Stimulated activated CD4-positive, alpha-beta T cell treated with anti-CD3 and anti-CD28 coated beads, TNF-alpha, amount 100 ng/mL, for 48 hours (primary cell): ENCODE measurements at regions not wholly inside any gene's neighbourhood (a gene's known extent, or its start where the extent isn't known, plus 50 kb on each side); places are given as distances from the start of the nearest gene placed in this dataset.

ENCODE experiments used
- DNase-seq, 3 donors: peaks; one replicate each; pipeline ENCODE4 v3.0.0-alpha.2; 2020; ENCODE audit warnings: low read depth in 3 of 3

- DNase-seq: no peak
Measured at GRCh38 chr12:73341559-73342247, 1069.5 kb downstream of the TRHDE start.

GRCh38 chr12:73342733-73343132 is 1070.6 kb downstream of the TRHDE start:
- DNase-seq: no peak

- no peak for DNase-seq
Measured at GRCh38 chr12:73352826-73353225, 1080.7 kb downstream of the TRHDE start.

GRCh38 chr12:73361156-73361863 is 1089.1 kb downstream of the TRHDE start:
- DNase-seq: no peak

- DNase-seq: no peak
Measured at GRCh38 chr12:73361864-73362230, 1089.7 kb downstream of the TRHDE start.

DNA sequence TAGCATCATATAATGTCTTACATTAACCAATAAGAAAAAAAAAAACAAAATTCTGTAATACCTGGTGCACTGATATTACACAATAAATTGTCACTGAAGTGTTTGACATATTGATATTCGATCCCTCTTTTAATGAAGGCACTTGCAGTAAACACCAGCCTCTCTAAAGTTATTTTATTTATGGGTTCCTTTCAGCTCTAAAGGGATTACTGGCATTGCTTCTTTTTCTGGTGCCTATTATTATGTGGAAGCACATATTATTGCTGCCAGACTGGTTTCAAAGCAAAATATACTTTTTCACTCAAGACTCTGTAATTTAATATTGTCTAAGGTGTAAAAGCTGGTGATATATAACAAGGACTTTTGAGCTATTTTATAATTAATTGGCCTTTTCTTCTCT is 1090.5 kb downstream of the TRHDE start:
- no peak for DNase-seq

DNA sequence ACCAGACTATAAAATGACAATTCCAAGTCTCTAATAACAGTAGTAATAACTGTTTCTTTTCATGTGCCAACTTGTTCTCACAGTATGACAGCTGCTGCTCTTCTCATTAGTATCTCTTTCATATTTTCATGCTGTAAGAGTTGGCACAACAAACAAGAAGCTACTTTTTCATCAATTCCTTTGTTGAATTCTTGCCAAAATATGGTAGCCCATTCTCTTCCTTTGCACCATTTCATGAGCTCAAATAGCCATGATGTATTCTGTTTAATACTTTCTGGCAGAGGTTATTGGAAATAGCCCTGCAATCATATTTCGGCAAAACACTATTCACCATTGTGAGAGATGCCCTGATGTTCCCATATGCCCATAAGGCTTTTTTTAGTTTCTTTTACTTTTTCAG is 1100.7 kb downstream of the TRHDE start:
- DNase-seq: no peak

GRCh38 chr12:73374360-73374759 is 1102.2 kb downstream of the TRHDE start:
- no peak for DNase-seq

DNA sequence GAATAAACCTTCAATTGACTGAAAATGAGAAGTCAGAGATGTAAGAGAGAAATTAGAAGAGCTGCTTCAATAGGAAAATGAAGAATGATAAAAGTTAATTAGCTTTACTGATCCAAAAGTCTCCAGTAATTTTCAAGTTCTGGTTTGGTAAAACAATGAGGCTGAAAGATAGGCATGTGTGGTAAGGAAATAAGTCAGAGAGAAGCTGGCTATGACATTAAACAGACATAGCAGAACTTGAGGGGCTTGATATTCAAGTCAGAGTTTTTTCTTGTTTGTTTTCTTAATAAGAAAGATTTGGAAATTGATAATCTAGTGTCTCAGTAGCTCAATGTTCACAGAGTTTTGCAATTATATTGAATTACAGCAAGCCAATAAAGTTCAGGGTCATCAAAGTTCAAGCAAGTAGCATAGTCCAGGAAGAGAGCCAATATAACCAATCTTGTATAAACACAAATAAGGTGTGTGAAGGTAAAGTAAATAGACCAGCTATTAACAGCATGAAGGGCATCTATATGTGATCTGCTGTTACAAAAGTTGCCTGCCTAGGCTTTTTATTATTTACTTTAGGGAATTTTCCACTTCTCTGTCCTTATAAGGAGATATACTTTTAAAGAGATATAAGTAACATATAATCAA is 1111.5 kb downstream of the TRHDE start:
- DNase-seq: no peak

DNA sequence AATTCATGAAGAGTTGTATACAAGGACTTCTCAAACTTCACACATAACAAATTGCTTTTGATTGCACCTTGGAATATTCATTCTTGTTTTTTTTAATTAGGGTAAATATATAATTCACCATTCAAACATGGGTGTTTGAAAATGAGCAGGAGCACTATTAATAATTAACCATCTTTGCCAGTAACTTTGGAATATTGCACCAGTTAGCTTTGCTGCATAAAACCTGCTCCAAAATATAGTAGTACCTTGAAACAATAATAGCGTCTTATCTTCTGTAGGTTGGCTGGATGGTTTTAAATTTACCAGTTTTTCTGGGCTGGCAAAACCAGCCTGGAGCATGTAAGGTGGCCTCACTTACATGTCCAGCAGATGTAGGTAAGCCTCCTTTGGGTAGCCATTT is 1112.4 kb downstream of the TRHDE start:
- DNase-seq: no peak

DNA sequence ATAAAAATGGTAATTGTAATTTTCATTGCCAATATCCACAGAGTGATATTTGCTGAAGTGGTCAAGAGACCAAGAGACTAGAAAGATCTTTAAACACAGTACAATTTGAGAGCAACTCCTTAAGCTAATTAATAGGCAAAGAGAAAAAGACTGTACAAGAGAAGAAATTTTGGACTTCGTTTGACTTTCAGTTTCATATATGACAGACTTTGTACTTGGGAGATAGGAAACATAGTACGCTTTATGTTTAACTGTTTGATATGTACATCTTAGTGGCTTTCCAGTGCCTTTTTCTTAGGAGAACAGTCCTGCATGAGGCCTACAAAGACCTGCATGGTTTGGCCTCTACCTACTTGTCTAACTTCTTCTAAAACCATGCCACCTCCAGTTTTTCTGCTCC is 1118.1 kb downstream of the TRHDE start:
- no peak for DNase-seq

GRCh38 chr12:73413051-73413450 is 1124.6 kb upstream of the ATXN7L3B start:
- no peak for DNase-seq

- no peak for DNase-seq
Measured at GRCh38 chr12:73413974-73414373, 1123.7 kb upstream of the ATXN7L3B start.

DNA sequence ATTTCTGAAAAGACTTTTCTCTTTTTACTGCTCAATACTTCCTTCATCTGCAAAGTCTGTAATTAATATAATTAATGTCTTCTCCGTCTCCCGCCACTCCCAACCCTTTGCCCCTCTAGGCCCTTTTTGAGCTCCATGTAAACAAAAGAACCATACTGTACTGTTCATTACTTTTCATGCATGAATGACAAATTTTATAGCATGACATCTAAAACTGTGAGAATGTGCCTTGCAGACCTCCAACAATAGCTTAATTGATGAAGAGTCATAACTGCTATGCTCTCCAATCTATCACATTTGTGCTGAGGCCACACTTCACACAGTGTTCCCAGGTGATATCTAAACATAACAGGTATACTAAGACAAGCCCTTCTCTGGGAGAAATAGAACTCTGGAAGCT is 1122.7 kb upstream of the ATXN7L3B start:
- no peak for DNase-seq

- no peak for DNase-seq
Measured at GRCh38 chr12:73418541-73418940, 1119.1 kb upstream of the ATXN7L3B start.

- no peak for DNase-seq
Measured at GRCh38 chr12:73421832-73422231, 1115.8 kb upstream of the ATXN7L3B start.

DNA sequence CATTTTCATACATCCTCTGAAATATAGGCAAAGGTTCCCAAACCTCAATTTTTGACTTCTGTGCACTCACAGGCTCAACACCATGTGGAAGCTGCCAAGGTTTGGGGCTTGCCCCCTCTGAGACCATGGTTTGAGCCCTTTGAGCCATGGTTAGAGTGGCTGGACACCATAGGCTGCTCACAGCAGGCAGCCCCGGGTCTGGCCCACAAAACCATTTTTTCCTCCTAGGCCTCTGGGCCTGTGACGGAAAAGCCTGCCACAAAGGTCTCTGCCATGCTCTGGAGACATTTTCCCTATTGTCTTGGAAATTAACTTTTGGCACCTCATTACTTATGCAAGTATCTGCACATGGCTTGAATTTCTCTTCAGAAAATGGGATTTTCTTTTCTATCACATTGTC is 1113.2 kb upstream of the ATXN7L3B start:
- DNase-seq: no peak

DNA sequence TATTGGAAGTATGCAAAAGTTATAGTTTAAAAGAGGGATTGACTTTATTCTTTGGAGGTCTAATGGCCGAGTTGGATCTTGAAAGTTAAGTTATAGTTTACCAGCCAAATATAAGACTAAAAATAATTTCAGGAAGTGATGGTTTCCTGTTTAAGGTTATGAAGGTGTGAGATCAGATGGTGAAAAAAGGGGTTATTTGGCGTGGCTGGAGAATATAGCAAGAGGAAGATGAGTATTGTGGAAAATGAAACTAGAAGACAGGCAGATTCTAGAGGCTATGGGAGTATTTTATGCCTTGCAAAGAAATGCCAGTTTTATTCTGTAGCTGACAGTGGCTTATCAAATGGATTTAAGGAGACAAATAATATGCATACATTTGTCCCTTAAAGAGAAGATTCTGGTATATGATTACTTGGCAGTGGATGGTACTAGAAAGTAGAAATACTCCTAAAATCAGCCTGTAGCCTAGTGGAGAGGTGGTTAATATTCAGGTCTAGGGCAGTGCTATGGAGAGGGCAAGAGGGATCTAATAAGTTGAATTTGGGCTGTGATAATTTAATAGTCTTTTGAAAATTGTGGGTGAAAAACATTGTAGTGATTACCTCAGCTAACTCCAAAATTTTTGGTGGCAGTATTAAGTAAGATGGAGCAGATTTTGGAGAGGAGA is 1091.8 kb upstream of the ATXN7L3B start:
- DNase-seq: no peak

DNA sequence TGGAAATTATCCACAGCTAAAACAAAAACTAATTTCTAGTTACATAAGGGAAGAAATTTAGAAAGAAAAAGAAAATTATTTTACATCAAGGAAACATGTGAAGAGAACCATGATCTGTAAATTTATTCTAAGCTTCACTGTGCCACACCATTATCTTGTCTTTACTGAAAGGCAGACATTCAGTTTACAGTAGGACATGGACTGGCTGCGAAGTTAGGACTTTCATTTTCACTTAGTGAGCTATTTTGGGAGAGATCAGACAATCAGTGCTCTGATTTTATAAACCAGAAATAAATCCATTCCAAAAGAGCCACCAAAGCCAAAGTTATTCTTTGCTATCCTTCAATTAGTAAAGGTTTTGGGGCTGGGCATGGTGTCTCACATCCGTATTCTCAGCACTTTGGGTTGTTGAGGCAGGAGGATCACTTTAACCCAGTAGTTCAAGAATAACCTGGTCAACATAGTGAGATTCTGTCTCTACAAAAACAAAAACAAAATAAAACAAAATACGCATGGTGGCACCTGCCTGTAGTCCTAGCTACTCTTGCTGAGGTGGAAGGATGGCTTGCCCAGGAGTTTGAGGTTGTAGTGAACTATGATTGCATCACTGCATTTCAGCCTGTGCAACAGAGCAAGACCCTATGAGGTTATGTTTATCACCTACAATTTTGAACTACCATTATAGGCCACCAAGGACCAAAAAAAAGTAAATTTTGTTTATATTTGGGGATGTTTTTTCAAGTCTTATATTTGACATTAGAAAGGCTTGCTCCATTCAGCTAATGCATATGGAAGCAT is 1084.8 kb upstream of the ATXN7L3B start:
- DNase-seq: no peak

DNA sequence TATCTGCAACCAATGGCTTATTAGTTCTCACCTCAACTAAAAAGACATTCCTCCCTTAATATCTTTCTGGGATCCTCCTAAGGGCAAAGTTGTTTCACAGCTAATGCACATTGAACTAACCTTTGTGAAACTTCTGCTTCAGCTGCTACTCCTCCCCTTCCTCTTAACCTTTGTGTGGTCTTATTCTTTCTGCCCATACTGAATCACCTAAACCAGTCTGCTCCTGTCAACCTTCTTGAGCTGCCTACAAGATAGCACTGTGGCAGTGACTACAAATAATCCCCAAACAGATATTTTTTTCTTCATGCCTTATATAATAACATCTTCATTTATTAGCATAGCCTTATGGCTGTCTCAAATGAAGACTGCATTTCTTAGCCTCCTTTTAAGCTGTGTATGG is 1077.4 kb upstream of the ATXN7L3B start:
- DNase-seq: no peak

DNA sequence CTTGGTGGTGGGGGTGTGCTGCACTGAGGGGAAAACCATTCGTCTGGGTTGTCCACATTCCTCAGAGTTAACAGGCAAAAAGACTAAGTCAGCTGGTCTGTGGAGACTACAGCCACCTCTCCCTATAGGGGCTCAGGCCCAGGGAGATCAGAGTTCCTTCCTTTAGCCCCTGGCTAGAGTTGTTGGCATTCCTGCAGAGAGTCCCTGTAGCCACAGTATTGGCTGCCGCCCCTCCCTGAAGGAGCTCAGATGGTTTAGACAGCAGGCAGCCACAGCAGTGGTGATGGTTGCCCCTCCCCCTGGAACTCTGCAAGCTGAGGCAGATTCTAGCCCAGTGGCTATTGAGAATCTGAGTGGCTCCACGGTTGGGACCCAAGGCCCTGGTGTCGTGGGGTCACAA is 1072.5 kb upstream of the ATXN7L3B start:
- DNase-seq: no peak

DNA sequence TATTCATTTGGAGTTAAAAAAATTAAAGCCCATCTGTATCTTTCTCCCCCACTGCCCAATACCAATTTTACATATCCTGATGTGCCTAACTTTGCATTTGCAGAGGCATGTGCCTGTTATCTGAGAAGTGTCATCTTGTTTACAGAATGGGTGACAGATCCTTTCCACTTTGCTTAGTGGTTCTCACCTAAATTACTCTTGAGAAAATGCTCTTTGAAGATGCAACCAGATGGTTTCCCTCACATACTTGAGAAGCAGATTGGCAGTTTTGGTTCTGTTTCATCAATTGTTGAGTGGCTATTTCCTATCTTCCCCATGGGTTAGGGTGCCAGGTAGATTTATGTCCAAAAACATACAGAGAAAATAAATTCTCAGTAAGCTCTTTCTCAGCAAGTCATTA is 1051.4 kb upstream of the ATXN7L3B start:
- no peak for DNase-seq
